ENCODE measurements at regions not wholly inside any gene's neighbourhood (a gene's known extent, or its start where the extent isn't known, plus 50 kb on each side); places are given as distances from the start of the nearest gene placed in this dataset.
A peak's percentile ranks its signal among the peaks of the same experiment; 100 is the strongest.

DNA sequence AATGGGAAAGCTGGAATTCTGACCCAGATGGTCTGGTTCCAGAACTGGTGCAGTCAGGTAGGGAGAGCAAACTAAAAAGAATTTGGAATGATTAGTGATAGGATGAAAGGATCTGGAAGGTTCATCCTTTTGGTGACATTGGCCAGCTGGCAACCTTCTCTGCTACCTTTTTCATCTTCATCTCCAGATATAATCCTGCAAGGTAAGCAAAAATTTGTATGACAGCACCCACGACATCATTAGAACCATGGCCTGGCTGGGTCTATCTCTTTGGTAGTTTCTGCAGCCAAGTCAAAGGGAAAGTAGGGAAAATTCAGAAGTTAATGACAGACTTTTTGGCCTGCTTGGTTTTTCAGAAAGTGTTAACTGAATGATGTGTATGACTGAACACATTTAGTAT, 188.9 kb upstream of the MALRD1 start:
- no peak for DNase-seq (ENCODE audit: low read depth)
- Histone ChIP-seq H3K9me3 (ENCODE audit: insufficient read depth, low read depth, low read length) (no peaks in the 10 kb centered on the region), H3K4me2 (ENCODE audit: low read length) (no peak overlapping the region), H3K4me3 (ENCODE audit: insufficient read depth, low read depth, low read length) (no peak overlapping the region), H3K27ac (ENCODE audit: low read depth, low read length) (no peak overlapping the region), H3K9ac (ENCODE audit: low read length) (no peak overlapping the region), H4K20me1 (ENCODE audit: insufficient read depth, low read length) (no peaks in the 10 kb centered on the region), H3K79me2 (ENCODE audit: insufficient read depth, low read length) (no peaks in the 10 kb centered on the region), H3K4me1 (ENCODE audit: insufficient read depth, low read length) (peaks cover 4% of the 10 kb centered on the region), H2AFZ (ENCODE audit: low read depth, low read length) (peak overlapping the region; percentile 26), H3K27me3 (ENCODE audit: insufficient read depth, low read length) (no peaks in the 10 kb centered on the region), H3K36me3 (ENCODE audit: insufficient read depth, low read length) (no peaks in the 10 kb centered on the region)
- no peak overlapping the region for H3K27ac Mint-ChIP-seq (ENCODE audit: unreplicated experiment)
- H3K9me3 Mint-ChIP-seq (ENCODE audit: unreplicated experiment), result no peaks in the 10 kb centered on the region
- TF ChIP-seq, protein P1, sequence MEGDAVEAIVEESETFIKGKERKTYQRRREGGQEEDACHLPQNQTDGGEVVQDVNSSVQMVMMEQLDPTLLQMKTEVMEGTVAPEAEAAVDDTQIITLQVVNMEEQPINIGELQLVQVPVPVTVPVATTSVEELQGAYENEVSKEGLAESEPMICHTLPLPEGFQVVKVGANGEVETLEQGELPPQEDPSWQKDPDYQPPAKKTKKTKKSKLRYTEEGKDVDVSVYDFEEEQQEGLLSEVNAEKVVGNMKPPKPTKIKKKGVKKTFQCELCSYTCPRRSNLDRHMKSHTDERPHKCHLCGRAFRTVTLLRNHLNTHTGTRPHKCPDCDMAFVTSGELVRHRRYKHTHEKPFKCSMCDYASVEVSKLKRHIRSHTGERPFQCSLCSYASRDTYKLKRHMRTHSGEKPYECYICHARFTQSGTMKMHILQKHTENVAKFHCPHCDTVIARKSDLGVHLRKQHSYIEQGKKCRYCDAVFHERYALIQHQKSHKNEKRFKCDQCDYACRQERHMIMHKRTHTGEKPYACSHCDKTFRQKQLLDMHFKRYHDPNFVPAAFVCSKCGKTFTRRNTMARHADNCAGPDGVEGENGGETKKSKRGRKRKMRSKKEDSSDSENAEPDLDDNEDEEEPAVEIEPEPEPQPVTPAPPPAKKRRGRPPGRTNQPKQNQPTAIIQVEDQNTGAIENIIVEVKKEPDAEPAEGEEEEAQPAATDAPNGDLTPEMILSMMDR (IDR thresholded peaks at IDR 0.05; ENCODE audit: insufficient read depth, low read depth, low read length), result no peak
- TF ChIP-seq EZH2 (IDR thresholded peaks at IDR 0.05; ENCODE audit: insufficient read depth, low read length), result no peak
- H3K27me3 Mint-ChIP-seq (ENCODE audit: low read depth, unreplicated experiment), result no peaks in the 10 kb centered on the region
- no peaks in the 10 kb centered on the region for H3K4me1 Mint-ChIP-seq (ENCODE audit: low read depth, unreplicated experiment)
- no peaks in the 10 kb centered on the region for H3K36me3 Mint-ChIP-seq (ENCODE audit: low read depth, unreplicated experiment)
- no peak for FAIRE-seq
- H3K4me3 Mint-ChIP-seq (ENCODE audit: unreplicated experiment), result no peak overlapping the region

DNA sequence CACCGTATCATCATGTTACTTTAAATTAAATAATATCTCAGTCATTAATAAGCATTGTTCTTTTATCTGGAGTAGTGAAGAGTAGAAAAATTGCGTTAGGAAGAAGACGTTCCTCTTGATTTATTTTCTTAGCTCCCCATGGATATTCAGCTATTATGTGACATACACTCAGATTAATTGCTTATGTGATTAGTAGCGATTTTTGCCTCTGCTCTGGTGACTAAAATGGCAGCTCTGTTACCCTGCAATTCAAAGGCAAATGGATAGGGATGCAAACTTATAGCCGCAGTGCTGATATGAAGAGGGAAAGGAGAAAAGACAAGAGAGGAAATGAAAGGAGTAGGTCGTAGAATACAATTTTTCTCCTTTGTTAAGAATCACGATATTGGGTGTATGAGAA, 188.4 kb upstream of the MALRD1 start:
- Histone ChIP-seq H2AFZ (ENCODE audit: low read depth, low read length) (peak overlapping the region; percentile 61), H3K4me1 (ENCODE audit: insufficient read depth, low read length) (peaks cover 4% of the 10 kb centered on the region), H3K4me3 (ENCODE audit: insufficient read depth, low read depth, low read length) (no peak overlapping the region), H4K20me1 (ENCODE audit: insufficient read depth, low read length) (no peaks in the 10 kb centered on the region), H3K9ac (ENCODE audit: low read length) (no peak overlapping the region), H3K27me3 (ENCODE audit: insufficient read depth, low read length) (no peaks in the 10 kb centered on the region), H3K9me3 (ENCODE audit: insufficient read depth, low read depth, low read length) (no peaks in the 10 kb centered on the region), H3K79me2 (ENCODE audit: insufficient read depth, low read length) (no peaks in the 10 kb centered on the region), H3K36me3 (ENCODE audit: insufficient read depth, low read length) (no peaks in the 10 kb centered on the region), H3K4me2 (ENCODE audit: low read length) (peak overlapping the region; percentile 54), H3K27ac (ENCODE audit: low read depth, low read length) (no peak overlapping the region)
- DNase-seq (ENCODE audit: low read depth) (no peak), FAIRE-seq (no peak)
- no peaks in the 10 kb centered on the region for H3K4me1 Mint-ChIP-seq (ENCODE audit: low read depth, unreplicated experiment)
- TF ChIP-seq, protein P1 (IDR thresholded peaks at IDR 0.05; ENCODE audit: insufficient read depth, low read depth, low read length), result no peak
- no peak for TF ChIP-seq EZH2 (IDR thresholded peaks at IDR 0.05; ENCODE audit: insufficient read depth, low read length)
- H3K36me3 Mint-ChIP-seq (ENCODE audit: low read depth, unreplicated experiment), result no peaks in the 10 kb centered on the region
- no peaks in the 10 kb centered on the region for H3K27me3 Mint-ChIP-seq (ENCODE audit: low read depth, unreplicated experiment)
- H3K27ac Mint-ChIP-seq (ENCODE audit: unreplicated experiment), result no peak overlapping the region
- H3K4me3 Mint-ChIP-seq (ENCODE audit: unreplicated experiment), result no peak overlapping the region
- no peaks in the 10 kb centered on the region for H3K9me3 Mint-ChIP-seq (ENCODE audit: unreplicated experiment)

DNA sequence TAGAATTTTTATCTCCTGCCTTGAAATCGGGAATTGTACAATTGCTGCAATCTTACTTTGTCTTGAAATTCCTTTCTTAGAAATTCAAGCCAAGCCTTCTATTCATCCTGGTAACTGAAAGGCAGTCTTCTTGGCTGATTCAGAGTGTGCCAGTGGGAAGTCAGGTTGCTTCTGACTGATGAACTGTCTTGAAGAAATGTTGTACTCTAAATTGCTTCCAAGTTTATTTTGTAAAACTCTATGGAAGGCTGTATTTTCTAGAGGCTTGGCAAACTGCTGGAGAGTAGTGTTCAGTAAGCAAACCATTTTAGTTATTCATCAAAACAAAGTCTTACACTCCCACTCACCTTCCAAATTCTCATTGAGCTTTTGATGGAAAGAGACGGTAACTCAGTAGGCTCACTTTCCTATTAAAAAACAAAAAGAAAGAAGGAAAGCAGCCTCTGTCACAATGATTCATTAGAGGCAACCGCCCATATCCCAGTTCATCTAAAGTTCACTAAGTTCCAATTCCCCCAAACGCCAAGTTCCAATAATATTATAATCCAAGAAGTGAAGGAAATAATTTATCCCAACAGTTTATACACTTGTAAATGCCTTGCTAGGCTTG, 187.9 kb upstream of the MALRD1 start:
- H3K79me2 ChIP-seq (ENCODE audit: insufficient read depth, low read length), result no peaks in the 10 kb centered on the region
- Mint-ChIP-seq H3K36me3 (ENCODE audit: low read depth, unreplicated experiment) (no peaks in the 10 kb centered on the region), H3K27me3 (ENCODE audit: low read depth, unreplicated experiment) (no peaks in the 10 kb centered on the region), H3K27ac (ENCODE audit: unreplicated experiment) (no peak overlapping the region), H3K4me3 (ENCODE audit: unreplicated experiment) (no peak overlapping the region), H3K9me3 (ENCODE audit: unreplicated experiment) (no peaks in the 10 kb centered on the region), H3K4me1 (ENCODE audit: low read depth, unreplicated experiment) (no peaks in the 10 kb centered on the region)
- FAIRE-seq (no peak), DNase-seq (ENCODE audit: low read depth) (peak; percentile 81)
- H3K27me3 ChIP-seq (ENCODE audit: insufficient read depth, low read length), result no peaks in the 10 kb centered on the region
- no peaks in the 10 kb centered on the region for H3K36me3 ChIP-seq (ENCODE audit: insufficient read depth, low read length)
- peak overlapping the region; percentile 54 for H3K4me2 ChIP-seq (ENCODE audit: low read length)
- H4K20me1 ChIP-seq (ENCODE audit: insufficient read depth, low read length), result no peaks in the 10 kb centered on the region
- peak overlapping the region; percentile 61 for H2AFZ ChIP-seq (ENCODE audit: low read depth, low read length)
- no peaks in the 10 kb centered on the region for H3K9me3 ChIP-seq (ENCODE audit: insufficient read depth, low read depth, low read length)
- peaks cover 4% of the 10 kb centered on the region for H3K4me1 ChIP-seq (ENCODE audit: insufficient read depth, low read length)
- TF ChIP-seq, protein P1 (IDR thresholded peaks at IDR 0.05; ENCODE audit: insufficient read depth, low read depth, low read length), result no peak
- no peak for TF ChIP-seq EZH2 (IDR thresholded peaks at IDR 0.05; ENCODE audit: insufficient read depth, low read length)
- no peak overlapping the region for H3K27ac ChIP-seq (ENCODE audit: low read depth, low read length)
- H3K4me3 ChIP-seq (ENCODE audit: insufficient read depth, low read depth, low read length), result no peak overlapping the region
- H3K9ac ChIP-seq (ENCODE audit: low read length), result no peak overlapping the region
